ENCODE measurements at regions not wholly inside any gene's neighbourhood (a gene's known extent, or its start where the extent isn't known, plus 50 kb on each side); places are given as distances from the start of the nearest gene placed in this dataset.

DNA sequence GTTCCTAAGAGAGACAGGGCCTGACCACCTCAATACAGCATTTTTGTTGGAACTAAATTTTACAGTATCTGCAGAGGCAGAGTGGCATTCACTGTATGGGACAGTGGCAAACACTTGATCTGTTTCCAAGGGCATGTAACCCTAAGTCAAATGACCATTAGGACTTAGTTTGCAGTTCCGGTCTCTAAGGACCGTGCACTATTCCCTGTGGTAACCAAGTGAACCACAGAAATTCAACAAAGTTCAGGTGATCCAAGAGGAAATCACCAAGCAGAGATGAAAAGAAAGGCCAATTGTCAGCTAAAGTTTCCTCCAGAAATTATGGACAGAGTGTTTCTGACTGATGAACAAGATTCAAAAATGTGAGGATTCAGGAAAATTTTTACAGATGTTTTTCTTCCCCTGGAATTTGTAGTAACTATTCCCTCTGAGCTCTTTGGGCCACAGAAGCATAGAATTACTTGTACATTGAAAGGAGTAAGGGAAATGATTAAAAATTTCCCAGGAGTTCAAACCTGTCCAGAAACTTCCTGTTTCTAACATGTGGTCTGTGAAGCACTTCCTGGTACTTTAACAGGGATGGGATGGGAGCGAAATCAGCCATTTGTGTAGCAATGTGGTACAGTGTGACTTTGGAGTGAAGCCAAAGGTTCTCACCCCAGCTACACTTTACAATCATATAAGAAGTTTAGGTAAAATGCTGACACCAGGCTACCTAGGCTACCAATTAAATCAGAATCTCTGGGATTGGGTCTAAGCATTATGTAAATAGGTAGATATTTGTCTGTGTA is 266.1 kb upstream of the MAP3K1 start:
- TF ChIP-seq, protein P1, sequence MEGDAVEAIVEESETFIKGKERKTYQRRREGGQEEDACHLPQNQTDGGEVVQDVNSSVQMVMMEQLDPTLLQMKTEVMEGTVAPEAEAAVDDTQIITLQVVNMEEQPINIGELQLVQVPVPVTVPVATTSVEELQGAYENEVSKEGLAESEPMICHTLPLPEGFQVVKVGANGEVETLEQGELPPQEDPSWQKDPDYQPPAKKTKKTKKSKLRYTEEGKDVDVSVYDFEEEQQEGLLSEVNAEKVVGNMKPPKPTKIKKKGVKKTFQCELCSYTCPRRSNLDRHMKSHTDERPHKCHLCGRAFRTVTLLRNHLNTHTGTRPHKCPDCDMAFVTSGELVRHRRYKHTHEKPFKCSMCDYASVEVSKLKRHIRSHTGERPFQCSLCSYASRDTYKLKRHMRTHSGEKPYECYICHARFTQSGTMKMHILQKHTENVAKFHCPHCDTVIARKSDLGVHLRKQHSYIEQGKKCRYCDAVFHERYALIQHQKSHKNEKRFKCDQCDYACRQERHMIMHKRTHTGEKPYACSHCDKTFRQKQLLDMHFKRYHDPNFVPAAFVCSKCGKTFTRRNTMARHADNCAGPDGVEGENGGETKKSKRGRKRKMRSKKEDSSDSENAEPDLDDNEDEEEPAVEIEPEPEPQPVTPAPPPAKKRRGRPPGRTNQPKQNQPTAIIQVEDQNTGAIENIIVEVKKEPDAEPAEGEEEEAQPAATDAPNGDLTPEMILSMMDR (IDR thresholded peaks at IDR 0.05): no peak
- no peak for TF ChIP-seq POLR2AphosphoS5 (IDR thresholded peaks at IDR 0.05)
- no peak for TF ChIP-seq POLR2A (IDR thresholded peaks at IDR 0.05)

Data from suprapubic skin (tissue), 4 donors.